WI38 (cell line): ENCODE measurements at regions not wholly inside any gene's neighbourhood (a gene's known extent, or its start where the extent isn't known, plus 50 kb on each side); places are given as distances from the start of the nearest gene placed in this dataset.

Experiments
- H3K4me3 ChIP-seq: 2 replicates; pipeline ENCODE4 v1.5.1; 2011; ENCODE audit warnings: low read depth, mild to moderate bottlenecking, control low read depth, low read length
- TF ChIP-seq, protein P1 (sequence below): IDR thresholded peaks from 2 replicates; pipeline ENCODE4 v1.5.1; 2012; ENCODE audit warnings: low read depth, mild to moderate bottlenecking, control low read depth, low read length

- TF ChIP-seq, protein P1, sequence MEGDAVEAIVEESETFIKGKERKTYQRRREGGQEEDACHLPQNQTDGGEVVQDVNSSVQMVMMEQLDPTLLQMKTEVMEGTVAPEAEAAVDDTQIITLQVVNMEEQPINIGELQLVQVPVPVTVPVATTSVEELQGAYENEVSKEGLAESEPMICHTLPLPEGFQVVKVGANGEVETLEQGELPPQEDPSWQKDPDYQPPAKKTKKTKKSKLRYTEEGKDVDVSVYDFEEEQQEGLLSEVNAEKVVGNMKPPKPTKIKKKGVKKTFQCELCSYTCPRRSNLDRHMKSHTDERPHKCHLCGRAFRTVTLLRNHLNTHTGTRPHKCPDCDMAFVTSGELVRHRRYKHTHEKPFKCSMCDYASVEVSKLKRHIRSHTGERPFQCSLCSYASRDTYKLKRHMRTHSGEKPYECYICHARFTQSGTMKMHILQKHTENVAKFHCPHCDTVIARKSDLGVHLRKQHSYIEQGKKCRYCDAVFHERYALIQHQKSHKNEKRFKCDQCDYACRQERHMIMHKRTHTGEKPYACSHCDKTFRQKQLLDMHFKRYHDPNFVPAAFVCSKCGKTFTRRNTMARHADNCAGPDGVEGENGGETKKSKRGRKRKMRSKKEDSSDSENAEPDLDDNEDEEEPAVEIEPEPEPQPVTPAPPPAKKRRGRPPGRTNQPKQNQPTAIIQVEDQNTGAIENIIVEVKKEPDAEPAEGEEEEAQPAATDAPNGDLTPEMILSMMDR = no peak
- H3K4me3 ChIP-seq = no peak overlapping the region
Measured at GRCh38 chr12:59927032-59927431, 331.2 kb downstream of the SLC16A7 start.

DNA sequence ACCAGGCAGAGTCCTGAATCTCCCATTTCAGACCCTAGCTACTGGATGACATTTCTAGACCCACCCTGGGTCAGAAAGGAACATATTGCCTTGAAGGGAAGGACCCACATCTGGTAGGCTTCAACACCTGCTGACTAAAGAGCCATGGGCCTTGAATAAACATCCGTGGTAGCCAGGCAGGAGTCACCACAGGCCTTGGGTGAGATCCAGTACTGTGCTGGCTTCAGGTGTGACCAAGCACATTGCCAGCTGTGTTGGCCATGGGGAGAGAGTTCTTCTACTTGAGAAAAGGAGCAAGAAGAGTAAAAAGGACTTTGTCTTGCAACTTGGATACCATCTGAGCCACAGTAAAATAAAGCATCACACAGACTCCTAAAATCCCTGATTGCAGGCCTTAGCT, 332.6 kb downstream of the SLC16A7 start:
- TF ChIP-seq, protein P1 = no peak
- no peak overlapping the region for H3K4me3 ChIP-seq

- no peak overlapping the region for H3K4me3 ChIP-seq
- TF ChIP-seq, protein P1 = no peak
Measured at GRCh38 chr12:59929110-59929509, 333.3 kb downstream of the SLC16A7 start.

- H3K4me3 ChIP-seq = no peak overlapping the region
- TF ChIP-seq, protein P1 = no peak
Measured at GRCh38 chr12:59934486-59934885, 338.7 kb downstream of the SLC16A7 start.

DNA sequence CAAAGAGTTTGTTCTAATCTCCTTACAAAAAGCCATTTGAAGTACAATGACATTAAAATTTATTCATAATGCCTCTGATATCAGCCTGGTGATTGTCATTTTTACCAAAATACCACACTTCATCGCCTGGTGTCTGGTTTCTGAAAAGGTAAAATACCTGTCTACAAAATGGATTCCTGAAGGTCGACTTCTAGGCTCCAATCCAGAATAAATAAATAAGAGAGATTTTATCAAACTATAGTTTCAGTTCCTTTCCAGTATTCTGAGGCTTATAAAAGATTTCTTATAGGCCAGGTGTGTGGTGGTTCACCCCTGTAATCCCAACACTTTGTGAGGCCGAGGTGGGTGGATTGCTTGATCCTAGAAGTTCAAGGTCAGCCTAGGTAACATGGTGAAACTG, 340.7 kb downstream of the SLC16A7 start:
- H3K4me3 ChIP-seq = no peak overlapping the region
- TF ChIP-seq, protein P1 = no peak

- TF ChIP-seq, protein P1 = no peak
Measured at GRCh38 chr12:59937148-59937547, 341.3 kb downstream of the SLC16A7 start.

GRCh38 chr12:59938190-59938962, 342.5 kb downstream of the SLC16A7 start:
- H3K4me3 ChIP-seq = no peak overlapping the region
- TF ChIP-seq, protein P1 = no peak

More at GRCh38 chr12:59937148-59937547, 341.3 kb downstream of the SLC16A7 start:
- no peak overlapping the region for H3K4me3 ChIP-seq
